ENCODE measurements at regions not wholly inside any gene's neighbourhood (a gene's known extent, or its start where the extent isn't known, plus 50 kb on each side); places are given as distances from the start of the nearest gene placed in this dataset.

DNA sequence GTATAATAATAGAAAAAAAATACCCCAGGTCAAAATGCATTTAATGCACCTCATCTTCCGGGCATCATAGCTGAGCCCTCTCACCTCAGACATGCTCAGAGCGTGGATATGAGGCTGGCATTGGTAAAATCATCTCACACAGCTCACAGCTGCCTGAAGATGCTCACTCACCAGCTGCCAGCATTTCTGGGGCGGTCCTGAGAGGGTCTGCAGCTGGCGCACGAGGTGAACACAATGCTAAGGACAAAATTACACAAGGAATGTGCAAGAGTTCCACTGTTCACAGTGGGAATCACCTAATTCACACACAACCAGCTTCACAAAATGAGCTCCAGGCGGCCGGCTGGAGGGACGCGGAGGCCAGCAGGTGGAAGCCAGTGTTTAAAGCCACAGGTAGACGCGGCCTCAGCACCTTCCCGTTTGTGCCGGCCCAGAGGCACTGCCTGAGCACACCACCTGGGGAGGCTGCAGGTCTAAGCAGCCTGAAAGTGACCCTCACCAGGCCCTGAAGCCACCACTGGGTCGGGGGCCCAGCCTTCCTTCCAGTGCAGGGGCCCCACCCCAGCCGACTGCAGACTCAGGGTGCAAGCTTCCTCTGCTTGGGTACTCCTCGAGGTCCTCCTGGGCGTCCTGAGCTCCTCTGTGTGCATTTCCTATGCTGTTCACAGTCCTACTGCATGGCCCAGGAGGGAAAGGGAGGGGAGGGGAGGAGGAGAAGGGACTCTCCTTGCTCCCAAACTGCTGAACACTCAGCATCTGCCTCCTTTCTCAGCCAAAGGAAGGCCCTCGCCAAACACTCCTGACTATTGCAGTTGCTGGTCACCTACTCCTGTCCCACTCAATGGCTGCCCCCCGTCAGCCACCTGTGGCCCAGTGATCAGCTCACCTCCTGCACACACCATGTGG is 61.2 kb upstream of the FAM20C start:
- TF ChIP-seq, protein P1, sequence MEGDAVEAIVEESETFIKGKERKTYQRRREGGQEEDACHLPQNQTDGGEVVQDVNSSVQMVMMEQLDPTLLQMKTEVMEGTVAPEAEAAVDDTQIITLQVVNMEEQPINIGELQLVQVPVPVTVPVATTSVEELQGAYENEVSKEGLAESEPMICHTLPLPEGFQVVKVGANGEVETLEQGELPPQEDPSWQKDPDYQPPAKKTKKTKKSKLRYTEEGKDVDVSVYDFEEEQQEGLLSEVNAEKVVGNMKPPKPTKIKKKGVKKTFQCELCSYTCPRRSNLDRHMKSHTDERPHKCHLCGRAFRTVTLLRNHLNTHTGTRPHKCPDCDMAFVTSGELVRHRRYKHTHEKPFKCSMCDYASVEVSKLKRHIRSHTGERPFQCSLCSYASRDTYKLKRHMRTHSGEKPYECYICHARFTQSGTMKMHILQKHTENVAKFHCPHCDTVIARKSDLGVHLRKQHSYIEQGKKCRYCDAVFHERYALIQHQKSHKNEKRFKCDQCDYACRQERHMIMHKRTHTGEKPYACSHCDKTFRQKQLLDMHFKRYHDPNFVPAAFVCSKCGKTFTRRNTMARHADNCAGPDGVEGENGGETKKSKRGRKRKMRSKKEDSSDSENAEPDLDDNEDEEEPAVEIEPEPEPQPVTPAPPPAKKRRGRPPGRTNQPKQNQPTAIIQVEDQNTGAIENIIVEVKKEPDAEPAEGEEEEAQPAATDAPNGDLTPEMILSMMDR (IDR thresholded peaks at IDR 0.05; ENCODE audit: control extremely low read depth in 1 of 3, insufficient read depth in 1 of 3, low read depth in 1 of 3, low read length in 3 of 3) = peak in 1 of 3 experiments; percentile 8; a peak in 1 of 4 replicates
- no peak for TF ChIP-seq EZH2 (IDR thresholded peaks at IDR 0.05; ENCODE audit: low read depth, low read length, severe bottlenecking)

All from H1 (cell line).